ENCODE measurements at regions not wholly inside any gene's neighbourhood (a gene's known extent, or its start where the extent isn't known, plus 50 kb on each side); places are given as distances from the start of the nearest gene placed in this dataset.

DNA sequence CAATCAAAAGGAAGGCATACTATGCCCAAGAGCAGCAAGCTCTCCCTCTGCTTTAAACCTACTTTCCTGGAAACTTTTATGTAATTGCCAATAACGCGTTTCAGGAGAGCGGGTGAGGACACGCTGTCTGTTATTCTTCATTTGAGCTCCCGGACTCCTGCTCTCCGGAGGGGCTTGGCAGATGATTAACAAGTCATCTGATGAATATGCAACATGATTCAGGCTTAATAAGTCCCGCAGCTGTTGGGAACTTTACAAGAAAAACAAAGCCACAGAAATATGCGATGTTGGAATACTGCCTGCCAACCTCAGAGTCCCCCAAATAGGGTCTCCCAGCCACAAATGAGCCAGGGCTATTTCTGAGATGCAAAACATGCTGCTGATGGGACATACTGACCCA is 348.0 kb downstream of the GPAM start:
- peak in 1 of 7 donors; percentile 4 for DNase-seq
- 46 to 65% (median 53%) methylated on average over 8 of the region's 8 CpGs for WGBS, 4 donors

DNA sequence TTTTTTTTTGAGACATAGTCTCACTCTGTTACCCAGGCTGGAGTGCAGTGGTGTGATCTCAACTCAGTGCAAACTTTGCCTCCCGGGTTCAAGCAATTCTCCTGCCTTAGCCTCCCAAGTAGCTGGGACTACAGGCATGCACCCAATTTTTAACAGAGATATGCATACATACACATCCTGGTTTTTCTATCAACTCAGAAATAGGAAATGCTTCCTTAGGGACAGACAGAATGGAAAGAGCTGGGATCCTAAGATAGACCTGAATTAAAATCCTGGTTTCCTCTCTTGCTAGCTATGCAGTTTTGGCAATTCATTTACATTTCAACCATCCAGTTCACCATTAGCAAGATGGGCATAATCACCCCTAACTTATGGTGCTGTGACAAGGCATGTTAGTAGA is 347.5 kb downstream of the GPAM start:
- TF ChIP-seq, protein P1, sequence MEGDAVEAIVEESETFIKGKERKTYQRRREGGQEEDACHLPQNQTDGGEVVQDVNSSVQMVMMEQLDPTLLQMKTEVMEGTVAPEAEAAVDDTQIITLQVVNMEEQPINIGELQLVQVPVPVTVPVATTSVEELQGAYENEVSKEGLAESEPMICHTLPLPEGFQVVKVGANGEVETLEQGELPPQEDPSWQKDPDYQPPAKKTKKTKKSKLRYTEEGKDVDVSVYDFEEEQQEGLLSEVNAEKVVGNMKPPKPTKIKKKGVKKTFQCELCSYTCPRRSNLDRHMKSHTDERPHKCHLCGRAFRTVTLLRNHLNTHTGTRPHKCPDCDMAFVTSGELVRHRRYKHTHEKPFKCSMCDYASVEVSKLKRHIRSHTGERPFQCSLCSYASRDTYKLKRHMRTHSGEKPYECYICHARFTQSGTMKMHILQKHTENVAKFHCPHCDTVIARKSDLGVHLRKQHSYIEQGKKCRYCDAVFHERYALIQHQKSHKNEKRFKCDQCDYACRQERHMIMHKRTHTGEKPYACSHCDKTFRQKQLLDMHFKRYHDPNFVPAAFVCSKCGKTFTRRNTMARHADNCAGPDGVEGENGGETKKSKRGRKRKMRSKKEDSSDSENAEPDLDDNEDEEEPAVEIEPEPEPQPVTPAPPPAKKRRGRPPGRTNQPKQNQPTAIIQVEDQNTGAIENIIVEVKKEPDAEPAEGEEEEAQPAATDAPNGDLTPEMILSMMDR (IDR thresholded peaks at IDR 0.05), result no peak
- TF ChIP-seq POLR2A (IDR thresholded peaks at IDR 0.05), result no peak

More for the DNA sequence above, 348.0 kb downstream of the GPAM start:
- TF ChIP-seq, protein P1 (IDR thresholded peaks at IDR 0.05), result no peak
- no peak for TF ChIP-seq POLR2A (IDR thresholded peaks at IDR 0.05)
- no peaks in the 10 kb centered on the region for H3K27me3 ChIP-seq
- intact Hi-C loops (cut with DNase I), result no loop called here
- H3K27ac ChIP-seq, result no peak overlapping the region
- H3K4me3 ChIP-seq, result no peak overlapping the region
- H3K4me1 ChIP-seq (replicated peaks in 1 of 2), result no peaks in the 10 kb centered on the region
- H3K36me3 ChIP-seq (replicated peaks in 1 of 2), result no peaks in the 10 kb centered on the region
- no peaks in the 10 kb centered on the region for H3K9me3 ChIP-seq (replicated peaks in 1 of 3)

DNA sequence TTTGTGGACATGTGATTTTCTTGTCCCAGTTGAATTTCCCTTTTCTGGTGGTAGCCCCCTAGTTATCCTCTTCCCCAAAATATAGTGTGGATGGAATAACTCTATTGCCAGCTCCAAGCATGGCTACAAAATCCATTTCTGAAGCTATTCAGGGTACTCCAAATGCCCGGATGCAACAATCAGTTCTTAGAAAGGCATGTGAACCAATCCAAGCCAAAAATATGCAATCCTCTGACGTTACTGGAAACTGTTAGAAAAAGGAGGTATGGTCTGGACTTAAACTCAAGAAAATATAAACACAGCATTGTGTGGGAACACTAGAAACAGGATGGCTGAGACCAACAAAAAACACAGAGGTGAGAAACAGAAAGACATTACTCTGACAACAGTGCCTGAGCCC is 347.0 kb downstream of the GPAM start:
- 51 to 76% (median 55%) methylated on average over 2 of the region's 2 CpGs for WGBS, 4 donors
- no peak for DNase-seq
- no peak for TF ChIP-seq POLR2A (IDR thresholded peaks at IDR 0.05)
- TF ChIP-seq, protein P1 (IDR thresholded peaks at IDR 0.05), result no peak
- H3K4me1 ChIP-seq (replicated peaks in 1 of 2), result no peaks in the 10 kb centered on the region
- no peak overlapping the region for H3K4me3 ChIP-seq
- H3K27me3 ChIP-seq, result no peaks in the 10 kb centered on the region
- no peak overlapping the region for H3K27ac ChIP-seq
- intact Hi-C loops (cut with DNase I), result no loop called here
- H3K9me3 ChIP-seq (replicated peaks in 1 of 3), result no peaks in the 10 kb centered on the region
- H3K36me3 ChIP-seq (replicated peaks in 1 of 2), result no peaks in the 10 kb centered on the region

More for the DNA sequence above, 347.5 kb downstream of the GPAM start:
- Histone ChIP-seq H3K4me1 (replicated peaks in 1 of 2) (no peaks in the 10 kb centered on the region), H3K9me3 (replicated peaks in 1 of 3) (no peaks in the 10 kb centered on the region), H3K4me3 (no peak overlapping the region), H3K36me3 (replicated peaks in 1 of 2) (no peaks in the 10 kb centered on the region), H3K27ac (no peak overlapping the region), H3K27me3 (no peaks in the 10 kb centered on the region)
- no peak for DNase-seq
- WGBS, 4 donors, result 43 to 57% (median 53%) methylated on average over 1 of the region's 1 CpG
- intact Hi-C loops (cut with DNase I), result no loop called here

DNA sequence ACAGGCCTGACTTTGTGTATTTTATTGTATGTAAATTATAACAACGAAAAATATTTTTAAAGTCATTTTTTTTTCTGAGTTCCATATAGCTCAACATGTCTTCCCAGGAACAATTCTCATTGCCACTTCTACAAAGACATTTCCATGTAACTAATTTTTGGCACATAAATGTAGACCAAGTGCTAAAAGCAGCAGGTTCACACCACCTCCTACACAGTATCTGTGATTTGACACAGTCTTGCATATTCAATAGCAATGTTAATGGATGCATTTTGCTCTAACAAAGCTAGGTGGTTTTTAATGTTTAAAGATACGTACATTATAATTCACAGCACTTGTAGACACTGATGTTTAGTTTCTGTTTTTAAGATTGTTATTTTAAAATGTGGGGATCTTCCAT is 346.5 kb downstream of the GPAM start:
- Histone ChIP-seq H3K9me3 (replicated peaks in 1 of 3) (no peaks in the 10 kb centered on the region), H3K4me3 (no peak overlapping the region), H3K36me3 (replicated peaks in 1 of 2) (no peaks in the 10 kb centered on the region), H3K27ac (no peak overlapping the region), H3K4me1 (replicated peaks in 1 of 2) (no peaks in the 10 kb centered on the region), H3K27me3 (no peaks in the 10 kb centered on the region)
- DNase-seq, result no peak
- WGBS, 4 donors, result 65 to 85% (median 76%) methylated on average over 2 of the region's 2 CpGs
- intact Hi-C loops (cut with DNase I), result no loop called here
- TF ChIP-seq POLR2A (IDR thresholded peaks at IDR 0.05), result no peak
- TF ChIP-seq, protein P1 (IDR thresholded peaks at IDR 0.05), result no peak
